GM12878 (cell line): ENCODE measurements at regions not wholly inside any gene's neighbourhood (a gene's known extent, or its start where the extent isn't known, plus 50 kb on each side); places are given as distances from the start of the nearest gene placed in this dataset.

Source experiments
- ATAC-seq: fragments of 200-7000 bp; cut with Tn5 transposase; 3 replicates; pipeline ENCODE4 v1.9.1; 2020; ENCODE audit warnings: mild to moderate bottlenecking, moderate library complexity
- BruUV-seq: library from RNA; stranded (reverse); fragments of 400-500 nt; replicated peaks from 2 replicates; lab custom pipeline; 2021; lab: Mats Ljungman, UMichigan
- CTCF ChIA-PET: fragments of 300-600 bp; sonication (Branson Sonifier 250); formaldehyde crosslinking; extraction: SDS; loops from one replicate; lab custom pipeline; 2021; ENCODE audit warnings: inconsistent platforms; lab: Yijun Ruan, JAX
- POLR2A ChIA-PET: fragments of 350-600 bp; formaldehyde crosslinking; extraction: SDS; loops from one replicate; lab custom pipeline; 2021; ENCODE audit warnings: inconsistent platforms; lab: Charles Lee
- RAD21 ChIA-PET: fragments of 300-600 bp; sonication (Branson Sonifier 250); formaldehyde crosslinking; loops from one replicate; lab custom pipeline; 2023; ENCODE audit warnings: antibody characterized with exemption; ENCODE audit not compliant: unreplicated experiment; lab: Charles Lee
- SMC1A ChIA-PET: fragments of 300-600 bp; sonication (Branson Sonifier 250); formaldehyde crosslinking; loops from one replicate; lab custom pipeline; 2023; ENCODE audit not compliant: unreplicated experiment, uncharacterized antibody; lab: Charles Lee
- DNase-seq: peaks from one replicate; pipeline ENCODE4 v3.0.0-alpha.2; 2011; ENCODE audit warnings: low read depth, low spot score
- FAIRE-seq: peaks from 3 replicates; lab custom pipeline; 2011; peaks lifted over from hg19 to GRCh38; lab: Jason Lieb, UNC
- H2AFZ ChIP-seq: 2 replicates; pipeline ENCODE4 v1.6.0; 2011; ENCODE audit warnings: low read depth, low read length, control low read depth; ENCODE audit not compliant: control insufficient read depth
- H3K27ac ChIP-seq: 2 replicates; pipeline ENCODE4 v1.5.1; 2011; ENCODE audit warnings: control low read depth; ENCODE audit not compliant: control insufficient read depth, insufficient read depth
- H3K27me3 ChIP-seq, 2 experiments: replicated peaks in 1 of 2; 2 replicates each; pipeline versions ENCODE4 v1.6.0 to v1.6.1; 2011; ENCODE audit warnings: low read length in 1 of 2; ENCODE audit not compliant: control insufficient read depth in 2 of 2, insufficient read depth in 2 of 2
- H3K36me3 ChIP-seq, 2 experiments: 2 replicates each; pipeline ENCODE4 v1.5.1; 2011; ENCODE audit warnings: low read length in 1 of 2; ENCODE audit not compliant: control insufficient read depth in 2 of 2, insufficient read depth in 2 of 2
- H3K4me1 ChIP-seq: 2 replicates; pipeline ENCODE4 v1.6.1; 2011; ENCODE audit warnings: mild to moderate bottlenecking, low read length, moderate library complexity, mixed read lengths; ENCODE audit not compliant: control insufficient read depth, insufficient read depth
- H3K4me2 ChIP-seq: 2 replicates; pipeline ENCODE4 v1.6.0; 2011; ENCODE audit warnings: control low read depth; ENCODE audit not compliant: control insufficient read depth, insufficient read depth
- H3K4me3 ChIP-seq: fragments of 200-600 bp; sonication (generic); 2 replicates; pipeline ENCODE4 v1.5.1; 2016
- H3K79me2 ChIP-seq: 2 replicates; pipeline ENCODE4 v1.6.0; 2011; ENCODE audit warnings: low read length; ENCODE audit not compliant: control insufficient read depth, insufficient read depth
- H3K9ac ChIP-seq: 2 replicates; pipeline ENCODE4 v1.8.0; 2011; ENCODE audit warnings: low read length, control low read depth, mixed read lengths; ENCODE audit not compliant: control insufficient read depth, insufficient read depth
- H3K9me3 ChIP-seq: replicated peaks from 3 replicates; pipeline ENCODE4 v1.5.1; 2011; ENCODE audit warnings: mild to moderate bottlenecking, low read length; ENCODE audit not compliant: control insufficient read depth, insufficient read depth
- H4K20me1 ChIP-seq: 2 replicates; pipeline ENCODE4 v1.6.0; 2011; ENCODE audit not compliant: control insufficient read depth, insufficient read depth
- BRCA1 ChIP-seq: IDR thresholded peaks from 2 replicates; pipeline ENCODE4 v1.6.1; 2011; ENCODE audit warnings: low read depth, low read length, improper control_type of control experiment
- CBX3 ChIP-seq: fragments of 200-600 bp; sonication (generic); IDR thresholded peaks from 2 replicates; pipeline ENCODE4 v1.6.1; 2016; ENCODE audit warnings: low read depth, borderline replicate concordance
- FOS ChIP-seq: IDR thresholded peaks from 3 replicates; pipeline ENCODE4 v1.6.1; 2011; ENCODE audit warnings: borderline replicate concordance; ENCODE audit not compliant: insufficient read length; ENCODE audit errors: extremely low read depth
- FOXK2 ChIP-seq: fragments of 450-650 bp; IDR thresholded peaks from 2 replicates; pipeline ENCODE4 v1.6.1; 2017; ENCODE audit warnings: mild to moderate bottlenecking, moderate library complexity
- IKZF1 ChIP-seq: fragments of 450-650 bp; conservative IDR thresholded peaks from 2 replicates; pipeline ENCODE4 v1.6.1; 2017; ENCODE audit warnings: antibody characterized with exemption, mild to moderate bottlenecking
- PML ChIP-seq: IDR thresholded peaks from 2 replicates; pipeline ENCODE4 v1.6.1; 2012; ENCODE audit warnings: low read length, inconsistent platforms
- RAD51 ChIP-seq: fragments of 450-650 bp; IDR thresholded peaks from 2 replicates; pipeline ENCODE4 v1.6.1; 2016; ENCODE audit warnings: moderate library complexity, mild to moderate bottlenecking, inconsistent platforms
- STAT3 ChIP-seq: IDR thresholded peaks from 2 replicates; pipeline ENCODE4 v1.6.1; 2011; ENCODE audit warnings: low read depth, low read length, improper control_type of control experiment
- WGBS: methylation state at CpG from one replicate; pipeline ENCODE4 v1.1.6; 2016; ENCODE audit warnings: low lambda C conversion rate; ENCODE audit not compliant: insufficient replicate concordance, insufficient coverage; ENCODE audit errors: missing lambda C conversion rate; 5-methylcytosine and 5-hydroxymethylcytosine counted together
- in situ Hi-C: fragments of 300-500 bp; cut with MboI; formaldehyde crosslinking; loops from 9 replicates; pipeline ENCODE4 v1.14.3; 2018; ENCODE audit warnings: mixed read lengths
- intact Hi-C: fragments of 100-400 bp; cut with micrococcal nuclease; formaldehyde crosslinking; loops from one replicate; pipeline ENCODE4 v1.14.2; 2022; ENCODE audit not compliant: unreplicated experiment
- TF ChIP-seq, protein P1 (sequence below): IDR thresholded peaks from 2 replicates; pipeline ENCODE4 v1.6.1; 2012; ENCODE audit warnings: mild to moderate bottlenecking, low read depth, low read length
- TF ChIP-seq, protein P2 (sequence below): fragments of 450-650 bp; IDR thresholded peaks from 2 replicates; pipeline ENCODE4 v1.6.1; 2017; ENCODE audit warnings: mild to moderate bottlenecking, moderate library complexity

GRCh38 chr22:49237703-49238102 is 590.0 kb downstream of the BRD1 start:
- ChIA-PET SMC1A (interaction anchor here (0.6 kb wide), 1 partner anchor 809 kb away, joined by 3 read pairs; no protein-coding TSS in a partner anchor), POLR2A (no interaction called here), CTCF (no interaction called here), RAD21 (no interaction called here)
- no peaks in the 10 kb centered on the region; the same call in 2 of the 3 replicates for H3K9me3 ChIP-seq
- ATAC-seq (no peak), DNase-seq (no peak), FAIRE-seq (no peak)
- H3K27ac ChIP-seq: no peak overlapping the region
- TF ChIP-seq RAD51: no peak
- H3K9ac ChIP-seq: no peak overlapping the region
- WGBS: 0% methylated on average over 6 of the region's 7 CpGs
- H4K20me1 ChIP-seq: no peaks in the 10 kb centered on the region
- intact Hi-C loops (no loop called here), in situ Hi-C loops (no loop called here)
- no peak overlapping the region for H2AFZ ChIP-seq
- no peak overlapping the region for H3K4me2 ChIP-seq
- H3K79me2 ChIP-seq: no peaks in the 10 kb centered on the region
- H3K4me3 ChIP-seq: no peak overlapping the region
- H3K27me3 ChIP-seq: no peaks in the 10 kb centered on the region
- H3K36me3 ChIP-seq: no peaks in the 10 kb centered on the region
- BruUV-seq: no TSS peak
- no peaks in the 10 kb centered on the region for H3K4me1 ChIP-seq

GRCh38 chr22:49237279-49237678 is 590.4 kb downstream of the BRD1 start:
- ChIA-PET CTCF (no interaction called here), RAD21 (no interaction called here)
- no peak for DNase-seq

More at GRCh38 chr22:49237279-49237678, 590.4 kb downstream of the BRD1 start:
- in situ Hi-C loops: no loop called here
- H3K36me3 ChIP-seq: no peaks in the 10 kb centered on the region
- ChIA-PET SMC1A (interaction anchor here (0.6 kb wide), 1 partner anchor 809 kb away, joined by 3 read pairs; no protein-coding TSS in a partner anchor), POLR2A (no interaction called here)
- no peak for TF ChIP-seq IKZF1
- TF ChIP-seq BRCA1: no peak
- TF ChIP-seq PML: no peak
- no peak for TF ChIP-seq FOXK2
- no peak for TF ChIP-seq STAT3
- no peak for TF ChIP-seq RAD51
- TF ChIP-seq FOS: no peak
- TF ChIP-seq, protein P1, sequence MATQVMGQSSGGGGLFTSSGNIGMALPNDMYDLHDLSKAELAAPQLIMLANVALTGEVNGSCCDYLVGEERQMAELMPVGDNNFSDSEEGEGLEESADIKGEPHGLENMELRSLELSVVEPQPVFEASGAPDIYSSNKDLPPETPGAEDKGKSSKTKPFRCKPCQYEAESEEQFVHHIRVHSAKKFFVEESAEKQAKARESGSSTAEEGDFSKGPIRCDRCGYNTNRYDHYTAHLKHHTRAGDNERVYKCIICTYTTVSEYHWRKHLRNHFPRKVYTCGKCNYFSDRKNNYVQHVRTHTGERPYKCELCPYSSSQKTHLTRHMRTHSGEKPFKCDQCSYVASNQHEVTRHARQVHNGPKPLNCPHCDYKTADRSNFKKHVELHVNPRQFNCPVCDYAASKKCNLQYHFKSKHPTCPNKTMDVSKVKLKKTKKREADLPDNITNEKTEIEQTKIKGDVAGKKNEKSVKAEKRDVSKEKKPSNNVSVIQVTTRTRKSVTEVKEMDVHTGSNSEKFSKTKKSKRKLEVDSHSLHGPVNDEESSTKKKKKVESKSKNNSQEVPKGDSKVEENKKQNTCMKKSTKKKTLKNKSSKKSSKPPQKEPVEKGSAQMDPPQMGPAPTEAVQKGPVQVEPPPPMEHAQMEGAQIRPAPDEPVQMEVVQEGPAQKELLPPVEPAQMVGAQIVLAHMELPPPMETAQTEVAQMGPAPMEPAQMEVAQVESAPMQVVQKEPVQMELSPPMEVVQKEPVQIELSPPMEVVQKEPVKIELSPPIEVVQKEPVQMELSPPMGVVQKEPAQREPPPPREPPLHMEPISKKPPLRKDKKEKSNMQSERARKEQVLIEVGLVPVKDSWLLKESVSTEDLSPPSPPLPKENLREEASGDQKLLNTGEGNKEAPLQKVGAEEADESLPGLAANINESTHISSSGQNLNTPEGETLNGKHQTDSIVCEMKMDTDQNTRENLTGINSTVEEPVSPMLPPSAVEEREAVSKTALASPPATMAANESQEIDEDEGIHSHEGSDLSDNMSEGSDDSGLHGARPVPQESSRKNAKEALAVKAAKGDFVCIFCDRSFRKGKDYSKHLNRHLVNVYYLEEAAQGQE: no peak
- TF ChIP-seq, protein P2, sequence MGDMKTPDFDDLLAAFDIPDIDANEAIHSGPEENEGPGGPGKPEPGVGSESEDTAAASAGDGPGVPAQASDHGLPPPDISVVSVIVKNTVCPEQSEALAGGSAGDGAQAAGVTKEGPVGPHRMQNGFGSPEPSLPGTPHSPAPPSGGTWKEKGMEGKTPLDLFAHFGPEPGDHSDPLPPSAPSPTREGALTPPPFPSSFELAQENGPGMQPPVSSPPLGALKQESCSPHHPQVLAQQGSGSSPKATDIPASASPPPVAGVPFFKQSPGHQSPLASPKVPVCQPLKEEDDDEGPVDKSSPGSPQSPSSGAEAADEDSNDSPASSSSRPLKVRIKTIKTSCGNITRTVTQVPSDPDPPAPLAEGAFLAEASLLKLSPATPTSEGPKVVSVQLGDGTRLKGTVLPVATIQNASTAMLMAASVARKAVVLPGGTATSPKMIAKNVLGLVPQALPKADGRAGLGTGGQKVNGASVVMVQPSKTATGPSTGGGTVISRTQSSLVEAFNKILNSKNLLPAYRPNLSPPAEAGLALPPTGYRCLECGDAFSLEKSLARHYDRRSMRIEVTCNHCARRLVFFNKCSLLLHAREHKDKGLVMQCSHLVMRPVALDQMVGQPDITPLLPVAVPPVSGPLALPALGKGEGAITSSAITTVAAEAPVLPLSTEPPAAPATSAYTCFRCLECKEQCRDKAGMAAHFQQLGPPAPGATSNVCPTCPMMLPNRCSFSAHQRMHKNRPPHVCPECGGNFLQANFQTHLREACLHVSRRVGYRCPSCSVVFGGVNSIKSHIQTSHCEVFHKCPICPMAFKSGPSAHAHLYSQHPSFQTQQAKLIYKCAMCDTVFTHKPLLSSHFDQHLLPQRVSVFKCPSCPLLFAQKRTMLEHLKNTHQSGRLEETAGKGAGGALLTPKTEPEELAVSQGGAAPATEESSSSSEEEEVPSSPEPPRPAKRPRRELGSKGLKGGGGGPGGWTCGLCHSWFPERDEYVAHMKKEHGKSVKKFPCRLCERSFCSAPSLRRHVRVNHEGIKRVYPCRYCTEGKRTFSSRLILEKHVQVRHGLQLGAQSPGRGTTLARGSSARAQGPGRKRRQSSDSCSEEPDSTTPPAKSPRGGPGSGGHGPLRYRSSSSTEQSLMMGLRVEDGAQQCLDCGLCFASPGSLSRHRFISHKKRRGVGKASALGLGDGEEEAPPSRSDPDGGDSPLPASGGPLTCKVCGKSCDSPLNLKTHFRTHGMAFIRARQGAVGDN: no peak
- no peak for TF ChIP-seq CBX3
- BruUV-seq: no TSS peak
- intact Hi-C loops: no loop called here
- 26% methylated on average over 3 of the region's 3 CpGs for WGBS
- no peaks in the 10 kb centered on the region for H3K4me1 ChIP-seq
- no peak overlapping the region for H2AFZ ChIP-seq
- no peak overlapping the region for H3K27ac ChIP-seq
- H3K79me2 ChIP-seq: no peaks in the 10 kb centered on the region
- ATAC-seq (no peak), FAIRE-seq (no peak)
- H3K9ac ChIP-seq: no peak overlapping the region
- no peaks in the 10 kb centered on the region for H3K27me3 ChIP-seq
- H3K4me3 ChIP-seq: no peak overlapping the region
- H3K9me3 ChIP-seq: no peaks in the 10 kb centered on the region; the same call in 2 of the 3 replicates
- H4K20me1 ChIP-seq: no peaks in the 10 kb centered on the region
- no peak overlapping the region for H3K4me2 ChIP-seq
